Naive B cell (primary cell): ENCODE measurements at regions not wholly inside any gene's neighbourhood (a gene's known extent, or its start where the extent isn't known, plus 50 kb on each side); places are given as distances from the start of the nearest gene placed in this dataset.
"Not testable (repeated sequence)": the region's sequence is repeated elsewhere in the genome, so short reads cannot be mapped to it uniquely, and the experiment has no call there.

Experiments
- ATAC-seq, 2 donors: fragments of 150-1000 bp; cut with Tn5 transposase; 2 replicates each; pipeline ENCODE4 v1.10.0; 2021; ENCODE audit warnings: low read depth in 2 of 2, mild to moderate bottlenecking in 2 of 2, moderate library complexity in 2 of 2
- DNase-seq: peaks from one replicate; pipeline ENCODE4 v3.0.0; 2022
- H3K27ac Mint-ChIP-seq, 6 donors: one replicate each; pipeline ENCODE4 v1.8.0; 2020 to 2022; ENCODE audit warnings: mild to moderate bottlenecking in 6 of 6, mixed read lengths in 6 of 6, moderate library complexity in 5 of 6, inconsistent platforms in 2 of 6
- H3K27me3 Mint-ChIP-seq, 3 donors: one replicate each; pipeline ENCODE4 v1.8.0; 2021 to 2022; ENCODE audit warnings: mixed read lengths in 3 of 3, mild to moderate bottlenecking in 1 of 3
- H3K36me3 Mint-ChIP-seq, 2 donors: one replicate each; pipeline ENCODE4 v1.8.0; 2020 to 2022; ENCODE audit warnings: mixed read lengths in 2 of 2, inconsistent platforms in 1 of 2, mild to moderate bottlenecking in 1 of 2
- H3K4me1 Mint-ChIP-seq, 3 donors: one replicate each; pipeline ENCODE4 v1.8.0; 2020 to 2022; ENCODE audit warnings: mixed read lengths in 3 of 3, inconsistent platforms in 1 of 3, mild to moderate bottlenecking in 1 of 3, moderate library complexity in 1 of 3
- H3K4me3 Mint-ChIP-seq, 8 donors: one replicate each; pipeline ENCODE4 v1.8.0; 2020 to 2022; ENCODE audit warnings: mild to moderate bottlenecking in 8 of 8, mixed read lengths in 8 of 8, moderate library complexity in 8 of 8, inconsistent platforms in 2 of 8
- H3K9me3 Mint-ChIP-seq, 7 donors: one replicate each; pipeline ENCODE4 v1.8.0; 2020 to 2022; ENCODE audit warnings: mixed read lengths in 7 of 7, mild to moderate bottlenecking in 5 of 7, inconsistent platforms in 2 of 7, moderate library complexity in 1 of 7

GRCh38 chr4:27075603-27076002, 215.0 kb downstream of the STIM2 start:
- not testable (repeated sequence) for DNase-seq, ATAC-seq

GRCh38 chr4:27078934-27079455, 218.4 kb downstream of the STIM2 start:
- Mint-ChIP-seq H3K9me3 (peaks cover 0 to 4% (median 3%) of the 10 kb centered on the region in 7 donors), H3K4me1 (peaks cover 0 to 4% (median 0%) of the 10 kb centered on the region in 3 donors), H3K4me3 (no peak overlapping the region), H3K27ac (peak overlapping the region in 1 of 6 donors; percentile 49), H3K27me3 (peaks cover 22 to 33% (median 25%) of the 10 kb centered on the region in 3 donors), H3K36me3 (no peaks in the 10 kb centered on the region)
- ATAC-seq (no peak), DNase-seq (no peak)

More at GRCh38 chr4:27075603-27076002, 215.0 kb downstream of the STIM2 start:
- not testable (repeated sequence) for H3K27me3 Mint-ChIP-seq, H3K4me1 Mint-ChIP-seq, H3K36me3 Mint-ChIP-seq, H3K9me3 Mint-ChIP-seq, H3K4me3 Mint-ChIP-seq, H3K27ac Mint-ChIP-seq

GRCh38 chr4:27081675-27082586, 221.3 kb downstream of the STIM2 start:
- ATAC-seq (no peak), DNase-seq (no peak)
- peaks cover 0 to 4% (median 3%) of the 10 kb centered on the region in 7 donors for H3K9me3 Mint-ChIP-seq
- H3K4me1 Mint-ChIP-seq: peaks cover 4 to 20% (median 6%) of the 10 kb centered on the region in 3 donors
- H3K36me3 Mint-ChIP-seq: no peaks in the 10 kb centered on the region
- H3K27me3 Mint-ChIP-seq: peaks cover 42 to 58% (median 43%) of the 10 kb centered on the region in 3 donors
- H3K4me3 Mint-ChIP-seq: no peak overlapping the region
- H3K27ac Mint-ChIP-seq: no peak overlapping the region

- Mint-ChIP-seq H3K27ac (no peak overlapping the region), H3K4me1 (peaks cover 4 to 20% (median 6%) of the 10 kb centered on the region in 3 donors), H3K27me3 (peaks cover 47 to 66% (median 49%) of the 10 kb centered on the region in 3 donors), H3K4me3 (no peak overlapping the region), H3K36me3 (peaks cover 0 to 2% of the 10 kb centered on the region in 2 donors), H3K9me3 (peaks cover 0 to 4% (median 1%) of the 10 kb centered on the region in 7 donors)
- ATAC-seq (no peak), DNase-seq (no peak)
These were observed 222.1 kb downstream of the STIM2 start for GRCh38 chr4:27082776-27083175.

- Mint-ChIP-seq H3K36me3 (peaks cover 0 to 8% of the 10 kb centered on the region in 2 donors), H3K27me3 (peaks cover 59 to 86% (median 63%) of the 10 kb centered on the region in 3 donors), H3K4me1 (peaks cover 4 to 20% (median 6%) of the 10 kb centered on the region in 3 donors), H3K9me3 (peaks cover 0 to 2% (median 0%) of the 10 kb centered on the region in 7 donors), H3K27ac (no peak overlapping the region), H3K4me3 (peak overlapping the region in 7 of 8 donors; percentile 11 to 81 (median 63))
- DNase-seq (no peak), ATAC-seq (peak in 1 of 2 donors; percentile 44)
These were observed 224.2 kb downstream of the STIM2 start for GRCh38 chr4:27084685-27085361.

- Mint-ChIP-seq H3K4me3 (peak overlapping the region in 5 of 8 donors; percentile 8 to 81 (median 19)), H3K4me1 (peaks cover 4 to 20% (median 6%) of the 10 kb centered on the region in 3 donors), H3K27me3 (peaks cover 62 to 87% (median 69%) of the 10 kb centered on the region in 3 donors), H3K27ac (no peak overlapping the region), H3K36me3 (peaks cover 0 to 8% of the 10 kb centered on the region in 2 donors), H3K9me3 (peaks cover 0 to 4% (median 0%) of the 10 kb centered on the region in 7 donors)
- no peak for ATAC-seq
- no peak for DNase-seq
These were observed 224.8 kb downstream of the STIM2 start for GRCh38 chr4:27085396-27085795.

- no peak for DNase-seq
- Mint-ChIP-seq H3K27me3 (peaks cover 56 to 88% (median 79%) of the 10 kb centered on the region in 3 donors), H3K36me3 (peaks cover 0 to 8% of the 10 kb centered on the region in 2 donors), H3K9me3 (peaks cover 0 to 4% (median 0%) of the 10 kb centered on the region in 7 donors), H3K4me3 (no peak overlapping the region), H3K27ac (no peak overlapping the region), H3K4me1 (peaks cover 4 to 20% (median 6%) of the 10 kb centered on the region in 3 donors)
- ATAC-seq: no peak
These were observed 226.8 kb downstream of the STIM2 start for GRCh38 chr4:27087306-27088045.

GRCh38 chr4:27088491-27088890, 227.8 kb downstream of the STIM2 start:
- no peak overlapping the region for H3K27ac Mint-ChIP-seq
- peaks cover 53 to 78% (median 75%) of the 10 kb centered on the region in 3 donors for H3K27me3 Mint-ChIP-seq
- H3K9me3 Mint-ChIP-seq: peaks cover 0 to 4% (median 0%) of the 10 kb centered on the region in 7 donors
- ATAC-seq (no peak), DNase-seq (no peak)
- H3K4me3 Mint-ChIP-seq: no peak overlapping the region
- H3K36me3 Mint-ChIP-seq: peaks cover 0 to 8% of the 10 kb centered on the region in 2 donors
- peaks cover 4 to 20% (median 6%) of the 10 kb centered on the region in 3 donors for H3K4me1 Mint-ChIP-seq

GRCh38 chr4:27089186-27089585, 228.5 kb downstream of the STIM2 start:
- DNase-seq (no peak), ATAC-seq (no peak)
- Mint-ChIP-seq H3K4me1 (peaks cover 4 to 15% (median 6%) of the 10 kb centered on the region in 3 donors), H3K4me3 (no peak overlapping the region), H3K27me3 (peaks cover 47 to 71% (median 68%) of the 10 kb centered on the region in 3 donors), H3K27ac (no peak overlapping the region), H3K36me3 (peaks cover 0 to 8% of the 10 kb centered on the region in 2 donors), H3K9me3 (peaks cover 0 to 4% (median 0%) of the 10 kb centered on the region in 7 donors)

GRCh38 chr4:27090406-27090805, 229.8 kb downstream of the STIM2 start:
- H3K27ac Mint-ChIP-seq: no peak overlapping the region
- no peak for ATAC-seq
- no peak overlapping the region for H3K4me3 Mint-ChIP-seq
- peaks cover under 1 to 2% (median 2%) of the 10 kb centered on the region in 3 donors for H3K4me1 Mint-ChIP-seq
- peaks cover 43 to 63% (median 62%) of the 10 kb centered on the region in 3 donors for H3K27me3 Mint-ChIP-seq
- DNase-seq: no peak
- peaks cover 0 to 8% of the 10 kb centered on the region in 2 donors for H3K36me3 Mint-ChIP-seq
- H3K9me3 Mint-ChIP-seq: peaks cover 0 to 4% (median 0%) of the 10 kb centered on the region in 7 donors

- Mint-ChIP-seq H3K4me1 (no peaks in the 10 kb centered on the region), H3K9me3 (peaks cover 0 to 1% (median 0%) of the 10 kb centered on the region in 7 donors), H3K27ac (no peak overlapping the region), H3K27me3 (peaks cover 22 to 47% (median 25%) of the 10 kb centered on the region in 3 donors), H3K36me3 (no peaks in the 10 kb centered on the region), H3K4me3 (no peak overlapping the region)
- ATAC-seq (no peak), DNase-seq (no peak)
These were observed 233.6 kb downstream of the STIM2 start for GRCh38 chr4:27094224-27094623.

GRCh38 chr4:27094783-27095182, 234.1 kb downstream of the STIM2 start:
- H3K4me1 Mint-ChIP-seq: no peaks in the 10 kb centered on the region
- no peak for ATAC-seq
- H3K27me3 Mint-ChIP-seq: peaks cover 20 to 42% (median 26%) of the 10 kb centered on the region in 3 donors
- no peak for DNase-seq
- H3K36me3 Mint-ChIP-seq: no peaks in the 10 kb centered on the region
- H3K4me3 Mint-ChIP-seq: no peak overlapping the region
- H3K27ac Mint-ChIP-seq: no peak overlapping the region
- H3K9me3 Mint-ChIP-seq: peaks cover 0 to 1% (median 0%) of the 10 kb centered on the region in 7 donors
